ENCODE measurements at regions not wholly inside any gene's neighbourhood (a gene's known extent, or its start where the extent isn't known, plus 50 kb on each side); places are given as distances from the start of the nearest gene placed in this dataset.
"Not testable (repeated sequence)": the region's sequence is repeated elsewhere in the genome, so short reads cannot be mapped to it uniquely, and the experiment has no call there.

- Histone ChIP-seq H3K9me3 (ENCODE audit: control insufficient read depth in 2 of 2, low read length in 2 of 2) (no peaks in the 10 kb centered on the region), H3K4me3 (ENCODE audit: low read length in 2 of 2) (peak overlapping the region in 1 of 2 donors; percentile 36), H3K27ac (ENCODE audit: low read length) (peak overlapping the region; percentile 32)
Observed at GRCh38 chr6:74891349-74891831, 314.5 kb downstream of the COL12A1 start.

GRCh38 chr6:74889635-74890034, 316.2 kb downstream of the COL12A1 start:
- Histone ChIP-seq H3K4me3 (ENCODE audit: low read length in 2 of 2) (no peak overlapping the region), H3K27ac (ENCODE audit: low read length) (no peak overlapping the region), H3K27me3 (ENCODE audit: control insufficient read depth in 1 of 2, insufficient read depth in 2 of 2, low read length in 2 of 2) (no peaks in the 10 kb centered on the region), H3K36me3 (ENCODE audit: control insufficient read depth in 2 of 2, insufficient read depth in 2 of 2, low read length in 2 of 2) (no peaks in the 10 kb centered on the region), H3K4me1 (ENCODE audit: control insufficient read depth, insufficient read depth, low read length) (peaks cover 7% of the 10 kb centered on the region), H3K9me3 (ENCODE audit: control insufficient read depth in 2 of 2, low read length in 2 of 2) (no peaks in the 10 kb centered on the region), H3K9ac (ENCODE audit: low read length in 2 of 2) (no peak overlapping the region)

More at GRCh38 chr6:74891349-74891831, 314.5 kb downstream of the COL12A1 start:
- no peaks in the 10 kb centered on the region for H3K36me3 ChIP-seq (ENCODE audit: control insufficient read depth in 2 of 2, insufficient read depth in 2 of 2, low read length in 2 of 2)
- no peaks in the 10 kb centered on the region for H3K27me3 ChIP-seq (ENCODE audit: control insufficient read depth in 1 of 2, insufficient read depth in 2 of 2, low read length in 2 of 2)
- no peak overlapping the region for H3K9ac ChIP-seq (ENCODE audit: low read length in 2 of 2)
- peaks cover 7% of the 10 kb centered on the region for H3K4me1 ChIP-seq (ENCODE audit: control insufficient read depth, insufficient read depth, low read length)

- not testable (repeated sequence) for H3K9me3 ChIP-seq (ENCODE audit: control insufficient read depth in 2 of 2, low read length in 2 of 2); H3K36me3 ChIP-seq (ENCODE audit: control insufficient read depth in 2 of 2, insufficient read depth in 2 of 2, low read length in 2 of 2); H3K4me1 ChIP-seq (ENCODE audit: control insufficient read depth, insufficient read depth, low read length); H3K4me3 ChIP-seq (ENCODE audit: low read length in 2 of 2); H3K27ac ChIP-seq (ENCODE audit: low read length); H3K27me3 ChIP-seq (ENCODE audit: control insufficient read depth in 1 of 2, insufficient read depth in 2 of 2, low read length in 2 of 2); H3K9ac ChIP-seq (ENCODE audit: low read length in 2 of 2)
Observed at GRCh38 chr6:74888741-74889140, 317.1 kb downstream of the COL12A1 start.

GRCh38 chr6:74879976-74880375, 325.9 kb downstream of the COL12A1 start:
- no peak overlapping the region for H3K9ac ChIP-seq (ENCODE audit: low read length in 2 of 2)
- no peaks in the 10 kb centered on the region for H3K9me3 ChIP-seq (ENCODE audit: control insufficient read depth in 2 of 2, low read length in 2 of 2)
- no peak overlapping the region for H3K27ac ChIP-seq (ENCODE audit: low read length)
- H3K4me3 ChIP-seq (ENCODE audit: low read length in 2 of 2) = no peak overlapping the region
- H3K4me1 ChIP-seq (ENCODE audit: control insufficient read depth, insufficient read depth, low read length) = no peaks in the 10 kb centered on the region
- H3K36me3 ChIP-seq (ENCODE audit: control insufficient read depth in 2 of 2, insufficient read depth in 2 of 2, low read length in 2 of 2) = no peaks in the 10 kb centered on the region
- no peaks in the 10 kb centered on the region for H3K27me3 ChIP-seq (ENCODE audit: control insufficient read depth in 1 of 2, insufficient read depth in 2 of 2, low read length in 2 of 2)

- H3K36me3 ChIP-seq (ENCODE audit: control insufficient read depth in 2 of 2, insufficient read depth in 2 of 2, low read length in 2 of 2) = no peaks in the 10 kb centered on the region
- no peak overlapping the region for H3K27ac ChIP-seq (ENCODE audit: low read length)
- H3K27me3 ChIP-seq (ENCODE audit: control insufficient read depth in 1 of 2, insufficient read depth in 2 of 2, low read length in 2 of 2) = no peaks in the 10 kb centered on the region
- no peak overlapping the region for H3K4me3 ChIP-seq (ENCODE audit: low read length in 2 of 2)
- no peak overlapping the region for H3K9ac ChIP-seq (ENCODE audit: low read length in 2 of 2)
- H3K9me3 ChIP-seq (ENCODE audit: control insufficient read depth in 2 of 2, low read length in 2 of 2) = no peaks in the 10 kb centered on the region
- no peaks in the 10 kb centered on the region for H3K4me1 ChIP-seq (ENCODE audit: control insufficient read depth, insufficient read depth, low read length)
Observed at GRCh38 chr6:74879234-74879633, 326.6 kb downstream of the COL12A1 start.

GRCh38 chr6:74875193-74875592, 330.7 kb downstream of the COL12A1 start:
- H3K27ac ChIP-seq (ENCODE audit: low read length) = no peak overlapping the region
- H3K9ac ChIP-seq (ENCODE audit: low read length in 2 of 2) = no peak overlapping the region
- no peaks in the 10 kb centered on the region for H3K27me3 ChIP-seq (ENCODE audit: control insufficient read depth in 1 of 2, insufficient read depth in 2 of 2, low read length in 2 of 2)
- no peaks in the 10 kb centered on the region for H3K36me3 ChIP-seq (ENCODE audit: control insufficient read depth in 2 of 2, insufficient read depth in 2 of 2, low read length in 2 of 2)
- peaks cover 0 to 7% of the 10 kb centered on the region in 2 donors for H3K9me3 ChIP-seq (ENCODE audit: control insufficient read depth in 2 of 2, low read length in 2 of 2)
- H3K4me1 ChIP-seq (ENCODE audit: control insufficient read depth, insufficient read depth, low read length) = no peaks in the 10 kb centered on the region
- H3K4me3 ChIP-seq (ENCODE audit: low read length in 2 of 2) = no peak overlapping the region

GRCh38 chr6:74872754-74873476, 332.9 kb downstream of the COL12A1 start:
- no peak overlapping the region for H3K4me3 ChIP-seq (ENCODE audit: low read length in 2 of 2)
- no peak overlapping the region for H3K9ac ChIP-seq (ENCODE audit: low read length in 2 of 2)
- peaks cover 0 to 7% of the 10 kb centered on the region in 2 donors for H3K9me3 ChIP-seq (ENCODE audit: control insufficient read depth in 2 of 2, low read length in 2 of 2)
- no peaks in the 10 kb centered on the region for H3K4me1 ChIP-seq (ENCODE audit: control insufficient read depth, insufficient read depth, low read length)
- H3K27ac ChIP-seq (ENCODE audit: low read length) = no peak overlapping the region
- no peaks in the 10 kb centered on the region for H3K36me3 ChIP-seq (ENCODE audit: control insufficient read depth in 2 of 2, insufficient read depth in 2 of 2, low read length in 2 of 2)
- H3K27me3 ChIP-seq (ENCODE audit: control insufficient read depth in 1 of 2, insufficient read depth in 2 of 2, low read length in 2 of 2) = no peaks in the 10 kb centered on the region

- Histone ChIP-seq H3K9ac (ENCODE audit: low read length in 2 of 2) (no peak overlapping the region), H3K4me3 (ENCODE audit: low read length in 2 of 2) (no peak overlapping the region), H3K27ac (ENCODE audit: low read length) (no peak overlapping the region), H3K9me3 (ENCODE audit: control insufficient read depth in 2 of 2, low read length in 2 of 2) (peaks cover 0 to 7% of the 10 kb centered on the region in 2 donors), H3K27me3 (ENCODE audit: control insufficient read depth in 1 of 2, insufficient read depth in 2 of 2, low read length in 2 of 2) (no peaks in the 10 kb centered on the region), H3K36me3 (ENCODE audit: control insufficient read depth in 2 of 2, insufficient read depth in 2 of 2, low read length in 2 of 2) (no peaks in the 10 kb centered on the region), H3K4me1 (ENCODE audit: control insufficient read depth, insufficient read depth, low read length) (no peaks in the 10 kb centered on the region)
Observed at GRCh38 chr6:74871757-74872156, 334.1 kb downstream of the COL12A1 start.

GRCh38 chr6:74870403-74870802, 335.4 kb downstream of the COL12A1 start:
- no peak overlapping the region for H3K27ac ChIP-seq (ENCODE audit: low read length)
- no peaks in the 10 kb centered on the region for H3K36me3 ChIP-seq (ENCODE audit: control insufficient read depth in 2 of 2, insufficient read depth in 2 of 2, low read length in 2 of 2)
- no peaks in the 10 kb centered on the region for H3K4me1 ChIP-seq (ENCODE audit: control insufficient read depth, insufficient read depth, low read length)
- H3K4me3 ChIP-seq (ENCODE audit: low read length in 2 of 2) = no peak overlapping the region
- H3K27me3 ChIP-seq (ENCODE audit: control insufficient read depth in 1 of 2, insufficient read depth in 2 of 2, low read length in 2 of 2) = no peaks in the 10 kb centered on the region
- peaks cover 0 to 7% of the 10 kb centered on the region in 2 donors for H3K9me3 ChIP-seq (ENCODE audit: control insufficient read depth in 2 of 2, low read length in 2 of 2)
- H3K9ac ChIP-seq (ENCODE audit: low read length in 2 of 2) = no peak overlapping the region

- Histone ChIP-seq H3K36me3 (ENCODE audit: control insufficient read depth in 2 of 2, insufficient read depth in 2 of 2, low read length in 2 of 2) (no peaks in the 10 kb centered on the region), H3K27me3 (ENCODE audit: control insufficient read depth in 1 of 2, insufficient read depth in 2 of 2, low read length in 2 of 2) (no peaks in the 10 kb centered on the region), H3K4me1 (ENCODE audit: control insufficient read depth, insufficient read depth, low read length) (no peaks in the 10 kb centered on the region), H3K4me3 (ENCODE audit: low read length in 2 of 2) (no peak overlapping the region), H3K9me3 (ENCODE audit: control insufficient read depth in 2 of 2, low read length in 2 of 2) (peaks cover 0 to 7% of the 10 kb centered on the region in 2 donors), H3K27ac (ENCODE audit: low read length) (no peak overlapping the region), H3K9ac (ENCODE audit: low read length in 2 of 2) (no peak overlapping the region)
Observed at GRCh38 chr6:74867291-74867690, 338.6 kb downstream of the COL12A1 start.

GRCh38 chr6:74863968-74864367, 341.9 kb downstream of the COL12A1 start:
- H3K4me1 ChIP-seq (ENCODE audit: control insufficient read depth, insufficient read depth, low read length) = no peaks in the 10 kb centered on the region
- H3K9ac ChIP-seq (ENCODE audit: low read length in 2 of 2) = no peak overlapping the region
- no peaks in the 10 kb centered on the region for H3K27me3 ChIP-seq (ENCODE audit: control insufficient read depth in 1 of 2, insufficient read depth in 2 of 2, low read length in 2 of 2)
- no peaks in the 10 kb centered on the region for H3K36me3 ChIP-seq (ENCODE audit: control insufficient read depth in 2 of 2, insufficient read depth in 2 of 2, low read length in 2 of 2)
- H3K27ac ChIP-seq (ENCODE audit: low read length) = no peak overlapping the region
- H3K9me3 ChIP-seq (ENCODE audit: control insufficient read depth in 2 of 2, low read length in 2 of 2) = no peaks in the 10 kb centered on the region
- H3K4me3 ChIP-seq (ENCODE audit: low read length in 2 of 2) = no peak overlapping the region

Data from stomach smooth muscle (tissue), 2 donors.